Osteoblast (primary cell): ENCODE measurements at regions not wholly inside any gene's neighbourhood (a gene's known extent, or its start where the extent isn't known, plus 50 kb on each side); places are given as distances from the start of the nearest gene placed in this dataset.

Experiments
- DNase-seq: peaks from one replicate; pipeline ENCODE4 v3.0.0; 2011; ENCODE audit warnings: low spot score, mixed read lengths; ENCODE audit not compliant: insufficient read length; ENCODE audit errors: missing footprints
- H2AFZ ChIP-seq: 2 replicates; pipeline ENCODE4 v1.6.0; 2011; ENCODE audit warnings: mild to moderate bottlenecking, low read length
- H3K27ac ChIP-seq: 2 replicates; pipeline ENCODE4 v1.5.1; 2011; ENCODE audit warnings: mild to moderate bottlenecking, low read depth, low read length, moderate library complexity
- H3K27me3 ChIP-seq: 2 replicates; pipeline ENCODE4 v1.6.0; 2012; ENCODE audit warnings: mild to moderate bottlenecking, control low read depth, inconsistent platforms, low read length, moderate library complexity; ENCODE audit not compliant: insufficient read depth
- H3K36me3 ChIP-seq: 2 replicates; pipeline ENCODE4 v1.5.1; 2011; ENCODE audit warnings: mild to moderate bottlenecking, low read length, control low read depth, moderate library complexity; ENCODE audit not compliant: insufficient read depth
- H3K4me1 ChIP-seq: 2 replicates; pipeline ENCODE4 v1.5.1; 2011; ENCODE audit warnings: mild to moderate bottlenecking, low read length, control low read depth, moderate library complexity; ENCODE audit not compliant: insufficient read depth
- H3K4me2 ChIP-seq: 2 replicates; pipeline ENCODE4 v1.6.0; 2011; ENCODE audit warnings: mild to moderate bottlenecking, low read length; ENCODE audit not compliant: insufficient read depth
- H3K4me3 ChIP-seq: fragments of 200-600 bp; sonication (generic); 3 replicates; pipeline ENCODE4 v1.5.1; 2012; ENCODE audit warnings: mild to moderate bottlenecking, low read length, inconsistent platforms; ENCODE audit not compliant: insufficient read depth
- H3K79me2 ChIP-seq: 2 replicates; pipeline ENCODE4 v1.6.0; 2012; ENCODE audit warnings: mild to moderate bottlenecking, low read length, control low read depth, inconsistent platforms; ENCODE audit not compliant: insufficient read depth
- H3K9me3 ChIP-seq: 2 replicates; pipeline ENCODE4 v1.5.1; 2011; ENCODE audit warnings: low read depth, low read length, control low read depth
- H4K20me1 ChIP-seq: 2 replicates; pipeline ENCODE4 v1.6.0; 2012; ENCODE audit warnings: mild to moderate bottlenecking, low read length, control low read depth; ENCODE audit not compliant: insufficient read depth
- TF ChIP-seq, protein P1 (sequence below): IDR thresholded peaks from 2 replicates; pipeline ENCODE4 v1.5.1; 2011; ENCODE audit warnings: mild to moderate bottlenecking, low read depth, low read length, moderate library complexity; ENCODE audit errors: extremely low read depth

DNA sequence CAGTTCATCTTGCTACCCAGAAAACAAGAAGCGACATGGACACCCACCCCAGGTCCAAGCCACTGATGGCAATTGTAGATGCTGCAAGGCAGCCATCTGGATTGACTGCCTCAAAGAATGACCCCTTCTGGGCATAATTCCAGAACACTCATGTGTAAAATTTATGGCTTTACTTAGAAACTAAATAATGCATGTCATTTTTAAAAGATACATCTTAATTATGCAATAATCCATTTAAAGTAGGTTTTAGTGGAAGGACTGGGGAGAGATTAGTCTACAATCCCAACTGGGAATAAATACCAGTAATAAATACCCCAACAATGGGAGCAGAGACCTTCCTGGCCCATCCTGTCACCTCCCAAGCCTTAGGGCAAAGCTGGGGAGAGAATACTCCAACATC, 247.7 kb downstream of the SS18 start:
- Histone ChIP-seq H3K27ac (no peak overlapping the region), H3K4me1 (no peaks in the 10 kb centered on the region), H3K79me2 (no peaks in the 10 kb centered on the region), H3K4me2 (no peak overlapping the region), H3K27me3 (no peaks in the 10 kb centered on the region), H3K36me3 (no peaks in the 10 kb centered on the region), H4K20me1 (no peaks in the 10 kb centered on the region), H3K4me3 (no peak overlapping the region), H2AFZ (no peak overlapping the region), H3K9me3 (no peaks in the 10 kb centered on the region)
- DNase-seq = no peak
- TF ChIP-seq, protein P1, sequence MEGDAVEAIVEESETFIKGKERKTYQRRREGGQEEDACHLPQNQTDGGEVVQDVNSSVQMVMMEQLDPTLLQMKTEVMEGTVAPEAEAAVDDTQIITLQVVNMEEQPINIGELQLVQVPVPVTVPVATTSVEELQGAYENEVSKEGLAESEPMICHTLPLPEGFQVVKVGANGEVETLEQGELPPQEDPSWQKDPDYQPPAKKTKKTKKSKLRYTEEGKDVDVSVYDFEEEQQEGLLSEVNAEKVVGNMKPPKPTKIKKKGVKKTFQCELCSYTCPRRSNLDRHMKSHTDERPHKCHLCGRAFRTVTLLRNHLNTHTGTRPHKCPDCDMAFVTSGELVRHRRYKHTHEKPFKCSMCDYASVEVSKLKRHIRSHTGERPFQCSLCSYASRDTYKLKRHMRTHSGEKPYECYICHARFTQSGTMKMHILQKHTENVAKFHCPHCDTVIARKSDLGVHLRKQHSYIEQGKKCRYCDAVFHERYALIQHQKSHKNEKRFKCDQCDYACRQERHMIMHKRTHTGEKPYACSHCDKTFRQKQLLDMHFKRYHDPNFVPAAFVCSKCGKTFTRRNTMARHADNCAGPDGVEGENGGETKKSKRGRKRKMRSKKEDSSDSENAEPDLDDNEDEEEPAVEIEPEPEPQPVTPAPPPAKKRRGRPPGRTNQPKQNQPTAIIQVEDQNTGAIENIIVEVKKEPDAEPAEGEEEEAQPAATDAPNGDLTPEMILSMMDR = no peak

DNA sequence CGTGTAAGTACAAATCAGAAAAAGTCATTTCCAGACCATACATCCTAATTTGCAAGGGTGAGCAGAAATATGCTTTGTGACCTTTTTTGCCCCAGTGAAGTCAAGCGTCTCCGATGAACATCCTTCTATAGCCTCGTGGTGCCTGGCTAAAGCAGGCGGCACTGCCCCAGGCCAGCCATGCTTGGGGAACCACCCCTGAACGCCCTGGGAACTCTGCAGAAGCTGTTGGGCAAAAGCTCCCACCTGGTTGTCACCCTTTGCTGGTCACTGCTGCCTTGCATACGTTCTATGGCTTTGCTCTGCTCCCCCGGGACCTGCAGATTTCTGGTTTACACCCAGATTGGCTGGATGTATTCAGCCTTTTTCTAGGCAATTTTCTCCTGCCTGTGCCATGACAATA, 256.4 kb downstream of the SS18 start:
- Histone ChIP-seq H3K79me2 (no peaks in the 10 kb centered on the region), H4K20me1 (no peaks in the 10 kb centered on the region)
- TF ChIP-seq, protein P1 = no peak

DNA sequence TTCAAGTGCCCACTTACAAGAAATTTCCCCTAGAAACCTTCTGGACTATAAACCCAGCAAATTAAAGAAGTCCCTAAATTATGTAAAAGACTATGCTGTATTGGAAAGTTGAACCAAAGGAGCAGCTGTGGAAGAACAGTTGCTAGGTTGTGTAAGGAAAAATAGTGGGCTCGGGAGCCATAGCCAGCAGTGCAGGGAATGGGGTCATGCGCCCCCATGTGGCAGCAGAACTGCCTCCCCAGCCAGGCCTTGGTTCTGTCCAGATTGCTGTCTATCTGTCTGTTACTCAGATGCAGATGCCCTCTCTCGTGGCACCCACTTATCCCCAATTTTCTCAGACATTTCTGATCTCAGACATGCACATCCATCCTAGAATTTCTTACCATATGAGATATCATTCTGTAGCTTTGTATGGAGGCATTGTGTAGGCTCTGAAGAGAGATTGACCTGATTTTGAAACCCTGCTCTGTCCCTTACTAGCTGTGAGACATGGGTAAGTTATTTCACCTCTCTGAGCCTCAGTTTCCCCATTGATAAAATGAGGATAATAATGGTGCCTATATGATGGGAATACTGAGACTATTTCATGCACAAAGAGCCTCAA, 258.3 kb downstream of the SS18 start:
- H4K20me1 ChIP-seq = no peaks in the 10 kb centered on the region
- TF ChIP-seq, protein P1 = peak; percentile 94
- no peak overlapping the region for H2AFZ ChIP-seq
- H3K36me3 ChIP-seq = no peaks in the 10 kb centered on the region
- no peak for DNase-seq
- H3K79me2 ChIP-seq = no peaks in the 10 kb centered on the region
- H3K9me3 ChIP-seq = no peaks in the 10 kb centered on the region
- H3K4me1 ChIP-seq = peaks cover 6% of the 10 kb centered on the region
- no peak overlapping the region for H3K4me2 ChIP-seq
- no peak overlapping the region for H3K27ac ChIP-seq
- no peaks in the 10 kb centered on the region for H3K27me3 ChIP-seq
- H3K4me3 ChIP-seq = no peak overlapping the region

More for the DNA sequence above, 256.4 kb downstream of the SS18 start:
- no peak overlapping the region for H3K27ac ChIP-seq
- no peak overlapping the region for H3K4me2 ChIP-seq
- no peaks in the 10 kb centered on the region for H3K27me3 ChIP-seq
- H2AFZ ChIP-seq = no peak overlapping the region
- no peak overlapping the region for H3K4me3 ChIP-seq
- peaks cover 6% of the 10 kb centered on the region for H3K4me1 ChIP-seq
- DNase-seq = no peak
- H3K9me3 ChIP-seq = no peaks in the 10 kb centered on the region
- no peaks in the 10 kb centered on the region for H3K36me3 ChIP-seq

DNA sequence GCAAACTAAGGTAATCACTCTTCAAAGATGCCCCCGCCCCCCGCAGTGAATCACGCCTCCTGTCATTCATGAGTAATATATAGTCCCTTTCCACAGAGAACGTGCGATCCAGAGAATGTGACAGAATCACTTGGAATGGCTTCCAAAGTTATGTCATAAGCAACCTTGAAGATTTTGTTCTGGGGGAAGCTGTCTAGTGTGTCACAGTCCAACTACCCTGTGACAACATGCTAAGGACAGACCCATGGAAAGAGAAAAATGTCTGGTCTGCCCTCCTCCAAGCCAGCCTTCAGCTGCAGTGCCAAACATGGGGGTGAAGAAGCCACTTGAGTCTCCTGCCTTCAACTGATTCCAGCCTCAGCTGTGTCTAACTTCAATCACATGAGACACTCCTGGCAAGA, 259.1 kb downstream of the SS18 start:
- H3K4me1 ChIP-seq = peaks cover 6% of the 10 kb centered on the region
- H4K20me1 ChIP-seq = no peaks in the 10 kb centered on the region
- no peak overlapping the region for H3K27ac ChIP-seq
- H3K4me3 ChIP-seq = no peak overlapping the region
- H3K27me3 ChIP-seq = no peaks in the 10 kb centered on the region
- no peaks in the 10 kb centered on the region for H3K9me3 ChIP-seq
- H3K79me2 ChIP-seq = no peaks in the 10 kb centered on the region
- no peaks in the 10 kb centered on the region for H3K36me3 ChIP-seq
- TF ChIP-seq, protein P1 = no peak
- no peak overlapping the region for H3K4me2 ChIP-seq
- H2AFZ ChIP-seq = no peak overlapping the region
- no peak for DNase-seq
